Caco-2 (cell line): ENCODE measurements at regions not wholly inside any gene's neighbourhood (a gene's known extent, or its start where the extent isn't known, plus 50 kb on each side); places are given as distances from the start of the nearest gene placed in this dataset.

Source experiments
- BruUV-seq: library from RNA; stranded (reverse); fragments of 400-500 nt; replicated peaks from 2 replicates; lab custom pipeline; 2021; lab: Mats Ljungman, UMichigan
- CTCF ChIA-PET: fragments of 300-600 bp; sonication (Branson Sonifier 250); formaldehyde crosslinking; loops from one replicate; lab custom pipeline; 2022; ENCODE audit warnings: antibody characterized with exemption; lab: Charles Lee
- POLR2A ChIA-PET: fragments of 300-600 bp; sonication (Branson Sonifier 250); formaldehyde crosslinking; loops from one replicate; lab custom pipeline; 2022; ENCODE audit warnings: antibody characterized with exemption; lab: Charles Lee
- DNase-seq, 2 experiments: peaks; one replicate each; pipeline versions ENCODE4 v3.0.0 to v3.0.0-alpha.2; 2020 to 2022
- H3K27me3 ChIP-seq: replicated peaks from 2 replicates; pipeline ENCODE4 v1.6.0; 2011; ENCODE audit warnings: low read length; ENCODE audit not compliant: control insufficient read depth, insufficient read depth
- H3K36me3 ChIP-seq: 2 replicates; pipeline ENCODE4 v1.5.1; 2011; ENCODE audit warnings: low read length; ENCODE audit not compliant: control insufficient read depth, insufficient read depth
- H3K4me1 ChIP-seq: fragments of 250-450 bp; sonication (Bioruptor Pico); 2 replicates; pipeline ENCODE4 v1.5.1; 2020; ENCODE audit warnings: mild to moderate bottlenecking
- H3K4me3 ChIP-seq: 2 replicates; pipeline ENCODE4 v1.5.1; 2011; ENCODE audit warnings: low read depth, mild to moderate bottlenecking, control low read depth, low read length
- H3K9me3 ChIP-seq: fragments of 250-450 bp; sonication (Bioruptor Pico); 2 replicates; pipeline ENCODE4 v1.5.1; 2020; ENCODE audit warnings: mild to moderate bottlenecking, moderate library complexity
- H3K27ac Mint-ChIP-seq: one replicate; pipeline ENCODE4 v1.8.0; 2022; ENCODE audit warnings: mixed read lengths; ENCODE audit not compliant: unreplicated experiment
- H3K27me3 Mint-ChIP-seq: one replicate; pipeline ENCODE4 v1.8.0; 2022; ENCODE audit warnings: mixed read lengths; ENCODE audit not compliant: insufficient read depth, unreplicated experiment
- H3K36me3 Mint-ChIP-seq: one replicate; pipeline ENCODE4 v1.8.0; 2022; ENCODE audit warnings: mild to moderate bottlenecking, mixed read lengths; ENCODE audit not compliant: insufficient read depth, unreplicated experiment
- H3K4me1 Mint-ChIP-seq: one replicate; pipeline ENCODE4 v1.8.0; 2022; ENCODE audit warnings: low read depth, mixed read lengths; ENCODE audit not compliant: unreplicated experiment
- H3K4me3 Mint-ChIP-seq: one replicate; pipeline ENCODE4 v1.8.0; 2022; ENCODE audit warnings: mild to moderate bottlenecking, moderate library complexity, mixed read lengths; ENCODE audit not compliant: unreplicated experiment
- H3K9me3 Mint-ChIP-seq: one replicate; pipeline ENCODE4 v1.8.0; 2022; ENCODE audit warnings: mixed read lengths; ENCODE audit not compliant: unreplicated experiment
- intact Hi-C: fragments of 100-400 bp; cut with micrococcal nuclease; formaldehyde crosslinking; loops from one replicate; pipeline ENCODE4 v1.10.0; 2022; ENCODE audit not compliant: unreplicated experiment
- TF ChIP-seq, protein P1 (sequence below), 2 experiments: fragments of 200-600 bp in 1 of 2; IDR thresholded peaks; 1 replicate in 1 of 2; 2 replicates in 1 of 2; pipeline versions ENCODE4 v1.5.1 to v1.8.0; 2011 to 2022; ENCODE audit warnings: antibody characterized with exemption in 1 of 2, control low read depth in 1 of 2, inconsistent platforms in 1 of 2, low read depth in 1 of 2, low read length in 1 of 2, mild to moderate bottlenecking in 1 of 2, moderate library complexity in 1 of 2; ENCODE audit not compliant: insufficient read depth in 1 of 2, severe bottlenecking in 1 of 2, unreplicated experiment in 1 of 2

DNA sequence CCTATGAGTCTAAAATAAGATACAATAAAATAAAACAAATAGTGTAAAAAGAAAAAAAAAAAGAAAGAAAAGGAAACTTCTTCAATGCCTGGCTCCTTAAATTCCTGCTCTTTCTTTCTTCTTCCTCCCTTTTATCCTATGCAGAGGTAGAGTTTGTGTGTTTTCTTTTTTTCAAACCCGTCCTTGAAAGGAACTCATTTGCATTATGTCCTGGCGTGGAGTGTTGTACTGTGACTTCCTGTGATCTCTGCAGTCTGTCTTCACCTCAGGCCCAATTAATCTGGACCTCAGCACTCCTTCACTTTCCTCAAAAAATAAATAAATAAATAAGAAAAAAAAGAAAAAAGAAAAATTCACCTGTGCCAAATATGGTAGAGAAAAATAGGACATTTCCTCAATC lies 541.9 kb upstream of the SPTLC3 start:
- no peaks in the 10 kb centered on the region for H3K27me3 ChIP-seq
- peaks cover 11% of the 10 kb centered on the region for H3K27me3 Mint-ChIP-seq
- H3K27ac Mint-ChIP-seq, result no peak overlapping the region
- H3K4me3 Mint-ChIP-seq, result no peak overlapping the region
- H3K9me3 ChIP-seq, result no peaks in the 10 kb centered on the region
- TF ChIP-seq, protein P1, sequence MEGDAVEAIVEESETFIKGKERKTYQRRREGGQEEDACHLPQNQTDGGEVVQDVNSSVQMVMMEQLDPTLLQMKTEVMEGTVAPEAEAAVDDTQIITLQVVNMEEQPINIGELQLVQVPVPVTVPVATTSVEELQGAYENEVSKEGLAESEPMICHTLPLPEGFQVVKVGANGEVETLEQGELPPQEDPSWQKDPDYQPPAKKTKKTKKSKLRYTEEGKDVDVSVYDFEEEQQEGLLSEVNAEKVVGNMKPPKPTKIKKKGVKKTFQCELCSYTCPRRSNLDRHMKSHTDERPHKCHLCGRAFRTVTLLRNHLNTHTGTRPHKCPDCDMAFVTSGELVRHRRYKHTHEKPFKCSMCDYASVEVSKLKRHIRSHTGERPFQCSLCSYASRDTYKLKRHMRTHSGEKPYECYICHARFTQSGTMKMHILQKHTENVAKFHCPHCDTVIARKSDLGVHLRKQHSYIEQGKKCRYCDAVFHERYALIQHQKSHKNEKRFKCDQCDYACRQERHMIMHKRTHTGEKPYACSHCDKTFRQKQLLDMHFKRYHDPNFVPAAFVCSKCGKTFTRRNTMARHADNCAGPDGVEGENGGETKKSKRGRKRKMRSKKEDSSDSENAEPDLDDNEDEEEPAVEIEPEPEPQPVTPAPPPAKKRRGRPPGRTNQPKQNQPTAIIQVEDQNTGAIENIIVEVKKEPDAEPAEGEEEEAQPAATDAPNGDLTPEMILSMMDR (IDR thresholded peaks at IDR 0.05; ENCODE audit: insufficient read depth in 1 of 2, low read depth in 1 of 2, low read length in 1 of 2, severe bottlenecking in 1 of 2, unreplicated experiment in 1 of 2), result no peak
- no peaks in the 10 kb centered on the region for H3K4me1 Mint-ChIP-seq
- H3K36me3 Mint-ChIP-seq, result no peaks in the 10 kb centered on the region
- H3K4me3 ChIP-seq, result no peak overlapping the region
- DNase-seq, result no peak
- ChIA-PET POLR2A (no interaction called here), CTCF (no interaction called here)
- H3K36me3 ChIP-seq, result no peaks in the 10 kb centered on the region
- intact Hi-C loops, result no loop called here
- BruUV-seq, result no TSS peak
- H3K4me1 ChIP-seq, result no peaks in the 10 kb centered on the region
- no peaks in the 10 kb centered on the region for H3K9me3 Mint-ChIP-seq

DNA sequence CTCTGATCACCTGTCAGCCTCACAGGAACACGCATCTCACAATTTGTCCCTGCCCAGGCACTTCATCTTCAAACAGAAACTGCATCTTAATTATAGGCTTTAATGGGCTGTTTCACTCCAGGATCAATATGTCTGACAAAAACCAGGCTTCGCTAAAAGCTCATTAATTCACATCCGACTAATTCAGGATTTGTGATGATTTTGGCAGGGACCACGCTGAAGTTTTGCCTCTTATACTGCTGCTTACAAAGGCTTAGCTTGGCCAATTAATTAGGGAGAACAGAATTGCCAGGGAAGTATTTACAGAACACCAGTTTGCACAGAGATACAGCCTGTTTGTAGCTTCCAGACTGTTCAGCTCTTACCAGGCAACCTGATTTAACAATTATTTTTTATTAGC lies 541.0 kb upstream of the SPTLC3 start:
- CTCF ChIA-PET, result no interaction called here
- TF ChIP-seq, protein P1 (IDR thresholded peaks at IDR 0.05; ENCODE audit: insufficient read depth in 1 of 2, low read depth in 1 of 2, low read length in 1 of 2, severe bottlenecking in 1 of 2, unreplicated experiment in 1 of 2), result no peak
- H3K4me1 Mint-ChIP-seq, result no peaks in the 10 kb centered on the region
- no peak overlapping the region for H3K27ac Mint-ChIP-seq
- no peaks in the 10 kb centered on the region for H3K27me3 ChIP-seq
- no peaks in the 10 kb centered on the region for H3K36me3 ChIP-seq
- no peaks in the 10 kb centered on the region for H3K9me3 Mint-ChIP-seq
- H3K9me3 ChIP-seq, result no peaks in the 10 kb centered on the region
- intact Hi-C loops, result no loop called here
- no peak overlapping the region for H3K4me3 Mint-ChIP-seq
- H3K27me3 Mint-ChIP-seq, result peaks cover 11% of the 10 kb centered on the region
- H3K4me3 ChIP-seq, result no peak overlapping the region
- no peaks in the 10 kb centered on the region for H3K36me3 Mint-ChIP-seq
- H3K4me1 ChIP-seq, result no peaks in the 10 kb centered on the region
- no TSS peak for BruUV-seq
- DNase-seq, result no peak
- POLR2A ChIA-PET, result no interaction called here

DNA sequence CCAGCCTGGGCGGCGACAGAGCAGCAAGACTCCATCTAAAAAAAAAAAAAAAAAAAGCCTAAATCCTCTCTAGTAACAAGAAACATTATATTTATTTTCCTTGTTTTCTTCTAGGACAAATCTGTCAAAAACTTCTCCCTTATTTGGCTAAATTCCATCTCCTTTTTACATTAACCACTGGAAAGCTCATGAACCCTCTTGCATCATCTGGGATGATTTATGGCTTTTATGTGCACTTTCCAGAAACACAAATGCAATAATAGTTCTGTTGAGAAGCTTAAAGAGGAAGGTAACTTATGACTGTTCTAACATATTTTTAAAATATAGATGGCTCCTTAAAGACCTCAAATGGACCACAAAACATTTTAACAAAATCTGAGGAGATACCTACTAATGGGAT lies 526.1 kb upstream of the SPTLC3 start:
- H3K27ac Mint-ChIP-seq, result no peak overlapping the region
- no peak for DNase-seq
- TF ChIP-seq, protein P1 (IDR thresholded peaks at IDR 0.05; ENCODE audit: insufficient read depth in 1 of 2, low read depth in 1 of 2, low read length in 1 of 2, severe bottlenecking in 1 of 2, unreplicated experiment in 1 of 2), result no peak
- H3K4me3 ChIP-seq, result no peak overlapping the region
- H3K27me3 ChIP-seq, result no peaks in the 10 kb centered on the region
- peaks cover 9% of the 10 kb centered on the region for H3K27me3 Mint-ChIP-seq
- no peaks in the 10 kb centered on the region for H3K9me3 ChIP-seq
- H3K4me1 Mint-ChIP-seq, result no peaks in the 10 kb centered on the region
- H3K4me3 Mint-ChIP-seq, result no peak overlapping the region
- no peaks in the 10 kb centered on the region for H3K36me3 Mint-ChIP-seq
- H3K9me3 Mint-ChIP-seq, result no peaks in the 10 kb centered on the region
- ChIA-PET CTCF (no interaction called here), POLR2A (no interaction called here)
- H3K4me1 ChIP-seq, result no peaks in the 10 kb centered on the region
- H3K36me3 ChIP-seq, result no peaks in the 10 kb centered on the region
- BruUV-seq, result no TSS peak
- intact Hi-C loops, result no loop called here
